Astrocyte (in vitro differentiated cells and primary cell): ENCODE measurements at regions not wholly inside any gene's neighbourhood (a gene's known extent, or its start where the extent isn't known, plus 50 kb on each side); places are given as distances from the start of the nearest gene placed in this dataset.

Experiments
- DNase-seq: peaks from one replicate; pipeline ENCODE4 v3.0.0-alpha.2; 2010; ENCODE audit warnings: low read depth
- FAIRE-seq: peaks from 2 replicates; lab custom pipeline; 2011; peaks lifted over from hg19 to GRCh38; lab: Jason Lieb, UNC
- H2AFZ ChIP-seq: 2 replicates; pipeline ENCODE4 v1.6.0; 2012; ENCODE audit warnings: low read depth, low read length, inconsistent platforms
- H3K27ac ChIP-seq: 2 replicates; pipeline ENCODE4 v1.5.1; 2011; ENCODE audit warnings: low read depth, low read length, inconsistent platforms
- H3K27me3 ChIP-seq: 2 replicates; pipeline ENCODE4 v1.6.0; 2011; ENCODE audit warnings: low read length, inconsistent platforms; ENCODE audit not compliant: insufficient read depth
- H3K36me3 ChIP-seq: 2 replicates; pipeline ENCODE4 v1.5.1; 2011; ENCODE audit warnings: low read length, inconsistent platforms; ENCODE audit not compliant: insufficient read depth
- H3K4me1 ChIP-seq: 2 replicates; pipeline ENCODE4 v1.5.1; 2011; ENCODE audit warnings: low read length, inconsistent platforms; ENCODE audit not compliant: insufficient read depth
- H3K4me2 ChIP-seq: 2 replicates; pipeline ENCODE4 v1.6.0; 2012; ENCODE audit warnings: low read length, inconsistent platforms
- H3K4me3 ChIP-seq: 2 replicates; pipeline ENCODE4 v1.5.1; 2011; ENCODE audit warnings: low read depth, mild to moderate bottlenecking, low read length, inconsistent platforms; ENCODE audit not compliant: insufficient read depth
- H3K79me2 ChIP-seq: 2 replicates; pipeline ENCODE4 v1.6.0; 2012; ENCODE audit warnings: mild to moderate bottlenecking, low read length, inconsistent platforms; ENCODE audit not compliant: insufficient read depth
- H3K9ac ChIP-seq: 2 replicates; pipeline ENCODE4 v1.6.0; 2012; ENCODE audit warnings: mild to moderate bottlenecking, low read length, inconsistent platforms
- H3K9me3 ChIP-seq: 2 replicates; pipeline ENCODE4 v1.5.1; 2012; ENCODE audit warnings: low read depth, mild to moderate bottlenecking, low read length, inconsistent platforms; ENCODE audit not compliant: insufficient read depth
- H4K20me1 ChIP-seq: 2 replicates; pipeline ENCODE4 v1.6.0; 2012; ENCODE audit warnings: low read length, inconsistent platforms; ENCODE audit not compliant: insufficient read depth
- H3K27ac Mint-ChIP-seq: one replicate; pipeline ENCODE4 v1.8.0; 2021; ENCODE audit warnings: mild to moderate bottlenecking, mixed read lengths; ENCODE audit not compliant: unreplicated experiment
- H3K27me3 Mint-ChIP-seq: one replicate; pipeline ENCODE4 v1.8.0; 2021; ENCODE audit warnings: low read depth, mixed read lengths; ENCODE audit not compliant: unreplicated experiment
- H3K36me3 Mint-ChIP-seq: one replicate; pipeline ENCODE4 v1.8.0; 2021; ENCODE audit warnings: low read depth, mixed read lengths; ENCODE audit not compliant: unreplicated experiment
- H3K4me1 Mint-ChIP-seq: one replicate; pipeline ENCODE4 v1.8.0; 2021; ENCODE audit warnings: low read depth, mixed read lengths; ENCODE audit not compliant: unreplicated experiment
- H3K4me3 Mint-ChIP-seq: one replicate; pipeline ENCODE4 v1.8.0; 2021; ENCODE audit warnings: mild to moderate bottlenecking, moderate library complexity, mixed read lengths; ENCODE audit not compliant: unreplicated experiment
- H3K9me3 Mint-ChIP-seq: one replicate; pipeline ENCODE4 v1.8.0; 2021; ENCODE audit warnings: mild to moderate bottlenecking, mixed read lengths; ENCODE audit not compliant: unreplicated experiment
- CTCF ChIP-seq: IDR thresholded peaks from 2 replicates; pipeline ENCODE4 v1.5.1; 2011; ENCODE audit warnings: low read depth, mild to moderate bottlenecking, inconsistent platforms, low read length, moderate library complexity; ENCODE audit not compliant: insufficient read depth
- EZH2 ChIP-seq: IDR thresholded peaks from 2 replicates; pipeline ENCODE4 v1.6.1; 2012; ENCODE audit warnings: mild to moderate bottlenecking, low read length, inconsistent platforms; ENCODE audit not compliant: insufficient read depth

DNA sequence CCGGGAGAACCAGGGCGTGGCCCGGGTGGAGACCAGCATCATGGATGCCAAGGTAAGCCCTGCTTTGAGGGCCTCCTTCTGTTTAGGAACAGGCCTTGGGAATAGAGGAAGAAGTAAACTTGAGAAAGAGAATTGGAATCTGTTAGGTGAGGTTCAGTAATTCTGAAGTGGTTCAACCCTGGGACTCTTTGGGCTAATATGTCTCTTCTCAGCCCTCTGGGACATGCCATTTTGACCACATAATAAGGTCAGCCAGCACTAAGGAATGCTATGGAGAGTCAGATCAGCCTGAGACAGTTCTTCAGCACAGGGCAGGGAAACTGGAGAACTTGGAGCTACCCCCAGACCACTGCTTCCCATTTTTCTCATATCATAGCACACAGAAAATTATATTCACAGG is 63.3 kb upstream of the PRPS1 start:
- H3K27ac Mint-ChIP-seq = peak overlapping the region; percentile 94
- Histone ChIP-seq H3K4me2 (no peak overlapping the region), H3K4me3 (no peak overlapping the region), H4K20me1 (no peaks in the 10 kb centered on the region), H2AFZ (no peak overlapping the region), H3K27me3 (no peaks in the 10 kb centered on the region), H3K4me1 (peaks cover 45% of the 10 kb centered on the region), H3K36me3 (no peaks in the 10 kb centered on the region), H3K9me3 (no peaks in the 10 kb centered on the region), H3K79me2 (no peaks in the 10 kb centered on the region), H3K9ac (no peak overlapping the region), H3K27ac (peak overlapping the region; percentile 61)
- TF ChIP-seq CTCF = no peak
- TF ChIP-seq EZH2 = no peak
- H3K4me3 Mint-ChIP-seq = no peak overlapping the region
- peaks cover 48% of the 10 kb centered on the region for H3K4me1 Mint-ChIP-seq
- FAIRE-seq = peak; percentile 89
- no peaks in the 10 kb centered on the region for H3K36me3 Mint-ChIP-seq
- no peaks in the 10 kb centered on the region for H3K27me3 Mint-ChIP-seq
- H3K9me3 Mint-ChIP-seq = no peaks in the 10 kb centered on the region
- DNase-seq = peak; percentile 53

DNA sequence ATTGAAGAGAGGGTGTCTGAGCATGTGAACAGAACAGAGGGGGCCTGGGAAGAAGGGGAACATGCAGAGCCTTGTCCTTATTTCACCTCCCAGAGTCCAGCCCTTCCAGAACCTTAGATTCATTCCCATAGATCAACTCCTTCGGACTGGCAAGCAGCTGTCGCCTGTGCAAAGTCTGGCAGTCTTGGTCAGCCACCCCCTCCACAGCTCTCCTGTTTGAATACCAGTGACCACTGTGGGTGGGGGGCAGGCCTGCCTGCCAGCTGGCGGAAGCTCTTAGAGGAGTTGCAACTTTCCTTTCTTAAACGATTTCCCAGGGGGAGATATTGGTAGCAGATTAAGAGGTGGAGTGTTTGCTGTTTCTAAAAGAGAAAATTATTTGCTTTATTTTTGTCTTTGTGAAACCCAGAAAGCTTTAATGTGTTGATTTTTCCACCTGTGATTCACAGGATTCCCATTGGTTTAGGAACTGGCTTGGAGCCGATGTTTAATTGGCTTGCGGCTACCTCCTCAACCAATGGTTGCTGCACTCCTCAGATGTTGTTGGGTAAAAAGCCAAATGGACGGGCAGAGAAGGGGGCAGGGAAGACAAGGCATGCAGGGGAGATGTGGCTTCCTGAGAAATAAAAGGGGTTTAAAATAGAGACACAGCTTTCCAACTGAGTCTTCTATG is 62.2 kb upstream of the PRPS1 start:
- Histone ChIP-seq H4K20me1 (no peaks in the 10 kb centered on the region), H3K36me3 (no peaks in the 10 kb centered on the region), H3K4me1 (peaks cover 46% of the 10 kb centered on the region), H3K9me3 (no peaks in the 10 kb centered on the region), H3K4me2 (peak overlapping the region; percentile 75), H3K9ac (peak overlapping the region; percentile 61), H3K27ac (peak overlapping the region; percentile 78), H3K4me3 (no peak overlapping the region), H3K27me3 (no peaks in the 10 kb centered on the region), H3K79me2 (no peaks in the 10 kb centered on the region), H2AFZ (peak overlapping the region; percentile 60)
- TF ChIP-seq EZH2 (no peak), CTCF (no peak)
- H3K27ac Mint-ChIP-seq = peak overlapping the region; percentile 83
- no peaks in the 10 kb centered on the region for H3K36me3 Mint-ChIP-seq
- H3K4me3 Mint-ChIP-seq = peak overlapping the region; percentile 46
- H3K4me1 Mint-ChIP-seq = peaks cover 44% of the 10 kb centered on the region
- DNase-seq (peak; percentile 79), FAIRE-seq (no peak)
- no peaks in the 10 kb centered on the region for H3K27me3 Mint-ChIP-seq
- H3K9me3 Mint-ChIP-seq = no peaks in the 10 kb centered on the region

GRCh38 chrX:107566604-107567262 is 61.6 kb upstream of the PRPS1 start:
- Mint-ChIP-seq H3K36me3 (no peaks in the 10 kb centered on the region), H3K27ac (peak overlapping the region; percentile 83), H3K9me3 (no peaks in the 10 kb centered on the region), H3K27me3 (no peaks in the 10 kb centered on the region), H3K4me1 (peaks cover 43% of the 10 kb centered on the region), H3K4me3 (no peak overlapping the region)
- TF ChIP-seq EZH2 = no peak
- no peak for TF ChIP-seq CTCF
- Histone ChIP-seq H3K27me3 (no peaks in the 10 kb centered on the region), H3K4me3 (no peak overlapping the region), H3K4me1 (peaks cover 46% of the 10 kb centered on the region), H3K79me2 (no peaks in the 10 kb centered on the region), H3K9ac (peak overlapping the region; percentile 61), H2AFZ (no peak overlapping the region), H3K9me3 (no peaks in the 10 kb centered on the region), H3K36me3 (no peaks in the 10 kb centered on the region), H3K27ac (peak overlapping the region; percentile 78), H4K20me1 (no peaks in the 10 kb centered on the region), H3K4me2 (peak overlapping the region; percentile 75)
- peak; percentile 41 for DNase-seq
- FAIRE-seq = peak; percentile 91
